ENCODE measurements at regions not wholly inside any gene's neighbourhood (a gene's known extent, or its start where the extent isn't known, plus 50 kb on each side); places are given as distances from the start of the nearest gene placed in this dataset.
"Not testable (repeated sequence)": the region's sequence is repeated elsewhere in the genome, so short reads cannot be mapped to it uniquely, and the experiment has no call there.

DNA sequence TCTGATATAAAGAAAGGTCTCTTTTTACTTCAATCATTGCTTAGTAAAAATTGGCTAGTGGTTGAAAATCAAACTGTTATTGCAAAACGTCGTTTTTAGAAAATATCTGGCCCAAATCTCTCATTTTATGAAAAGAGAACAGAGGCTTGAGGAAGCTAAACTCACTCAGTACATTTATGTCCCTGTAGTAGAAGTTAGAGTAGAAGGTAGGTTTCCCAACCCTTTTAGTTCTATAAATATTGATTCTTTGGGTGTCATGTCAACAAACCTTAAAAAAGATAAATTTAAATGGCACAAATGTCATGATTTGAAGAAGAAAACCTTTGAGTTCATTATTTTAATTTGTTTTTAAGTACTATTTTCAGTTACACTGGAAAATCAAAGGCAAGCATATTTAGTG is 722.3 kb upstream of the NECTIN3 start:
- Mint-ChIP-seq H3K36me3 (ENCODE audit: low read depth) (no peaks in the 10 kb centered on the region), H3K4me3 (no peak overlapping the region), H3K4me1 (ENCODE audit: low read depth) (no peaks in the 10 kb centered on the region), H3K27ac (no peak overlapping the region), H3K27me3 (no peaks in the 10 kb centered on the region), H3K9me3 (no peaks in the 10 kb centered on the region)

DNA sequence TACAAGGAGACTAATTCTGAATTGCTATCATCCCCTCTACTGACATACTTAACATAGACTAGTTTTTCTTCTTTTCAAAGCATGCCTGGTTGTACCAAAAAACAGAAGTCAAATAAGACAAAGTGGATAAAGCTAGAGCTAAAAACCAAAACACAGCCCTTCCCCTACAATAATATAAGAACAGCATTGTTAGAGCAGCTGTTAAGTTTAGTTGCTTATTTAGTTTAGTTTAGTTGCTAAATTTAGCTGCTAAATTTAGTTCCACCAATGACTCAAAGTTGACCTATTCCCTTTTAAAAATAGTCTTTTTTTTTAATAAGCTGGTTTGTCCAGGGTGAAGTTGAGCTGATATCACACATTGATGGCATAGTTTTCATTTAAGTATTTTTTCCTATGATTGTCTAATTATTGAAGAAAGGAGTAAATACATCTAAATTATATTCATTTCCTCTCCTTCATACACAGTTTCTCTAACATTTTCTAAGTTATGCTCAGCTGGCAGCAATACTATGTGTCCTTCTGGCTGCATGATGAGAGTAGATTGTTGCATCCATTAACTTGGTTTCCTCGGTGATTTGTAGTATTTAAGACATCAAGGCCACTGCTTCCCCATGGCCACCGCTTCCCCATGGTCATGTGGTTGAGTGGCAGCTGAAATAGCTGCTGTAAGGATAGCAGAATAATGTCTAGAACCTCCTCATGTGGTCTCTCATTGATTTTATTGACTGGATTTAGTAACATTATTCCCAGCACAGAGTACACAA is 718.6 kb upstream of the NECTIN3 start:
- Mint-ChIP-seq H3K27ac (no peak overlapping the region), H3K4me1 (ENCODE audit: low read depth) (no peaks in the 10 kb centered on the region), H3K9me3 (no peaks in the 10 kb centered on the region), H3K27me3 (no peaks in the 10 kb centered on the region), H3K4me3 (no peak overlapping the region), H3K36me3 (ENCODE audit: low read depth) (no peaks in the 10 kb centered on the region)

DNA sequence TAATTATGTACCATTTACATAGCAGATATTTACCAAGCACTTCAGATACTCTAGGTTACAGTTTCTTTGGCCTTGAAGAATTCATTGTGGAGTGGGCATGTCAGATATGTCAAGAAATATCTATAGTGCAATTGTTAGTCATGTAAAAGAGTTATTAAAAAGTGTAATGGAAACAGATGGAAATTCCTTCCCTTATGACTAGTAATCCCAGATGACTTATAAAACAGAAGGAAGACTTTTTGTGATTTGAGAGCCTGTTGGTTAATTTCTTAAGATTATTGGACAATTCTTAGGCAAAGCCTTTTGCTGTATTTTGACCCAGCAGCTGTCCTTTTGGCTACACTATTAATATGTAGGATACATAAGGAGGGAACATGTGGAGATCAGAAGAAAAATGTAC is 708.9 kb upstream of the NECTIN3 start:
- Mint-ChIP-seq H3K36me3 (ENCODE audit: low read depth) (no peaks in the 10 kb centered on the region), H3K4me1 (ENCODE audit: low read depth) (no peaks in the 10 kb centered on the region), H3K27ac (no peak overlapping the region), H3K4me3 (no peak overlapping the region), H3K27me3 (no peaks in the 10 kb centered on the region), H3K9me3 (no peaks in the 10 kb centered on the region)

DNA sequence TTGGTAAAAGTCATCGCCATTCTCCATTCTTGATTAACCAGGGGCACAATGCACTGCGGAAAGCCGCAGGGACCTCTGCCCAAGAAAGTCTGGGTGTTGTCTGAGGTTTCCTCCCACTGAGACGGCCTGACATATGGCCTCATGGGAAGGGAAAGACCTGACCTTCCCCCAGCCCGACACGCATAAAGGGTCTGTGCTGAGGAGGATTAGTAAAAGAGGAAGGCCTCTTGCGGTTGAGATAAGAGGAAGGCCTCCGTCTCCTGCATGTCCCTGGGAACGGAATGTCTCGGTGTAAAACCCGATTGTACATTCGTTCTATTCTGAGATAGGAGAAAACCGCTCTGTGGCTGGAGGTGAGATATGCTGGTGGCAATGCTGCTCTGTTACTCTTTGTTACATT is 704.3 kb upstream of the NECTIN3 start:
- H3K4me1 Mint-ChIP-seq (ENCODE audit: low read depth); H3K27ac Mint-ChIP-seq; H3K36me3 Mint-ChIP-seq (ENCODE audit: low read depth); H3K9me3 Mint-ChIP-seq; H3K27me3 Mint-ChIP-seq; H3K4me3 Mint-ChIP-seq: not testable (repeated sequence)

DNA sequence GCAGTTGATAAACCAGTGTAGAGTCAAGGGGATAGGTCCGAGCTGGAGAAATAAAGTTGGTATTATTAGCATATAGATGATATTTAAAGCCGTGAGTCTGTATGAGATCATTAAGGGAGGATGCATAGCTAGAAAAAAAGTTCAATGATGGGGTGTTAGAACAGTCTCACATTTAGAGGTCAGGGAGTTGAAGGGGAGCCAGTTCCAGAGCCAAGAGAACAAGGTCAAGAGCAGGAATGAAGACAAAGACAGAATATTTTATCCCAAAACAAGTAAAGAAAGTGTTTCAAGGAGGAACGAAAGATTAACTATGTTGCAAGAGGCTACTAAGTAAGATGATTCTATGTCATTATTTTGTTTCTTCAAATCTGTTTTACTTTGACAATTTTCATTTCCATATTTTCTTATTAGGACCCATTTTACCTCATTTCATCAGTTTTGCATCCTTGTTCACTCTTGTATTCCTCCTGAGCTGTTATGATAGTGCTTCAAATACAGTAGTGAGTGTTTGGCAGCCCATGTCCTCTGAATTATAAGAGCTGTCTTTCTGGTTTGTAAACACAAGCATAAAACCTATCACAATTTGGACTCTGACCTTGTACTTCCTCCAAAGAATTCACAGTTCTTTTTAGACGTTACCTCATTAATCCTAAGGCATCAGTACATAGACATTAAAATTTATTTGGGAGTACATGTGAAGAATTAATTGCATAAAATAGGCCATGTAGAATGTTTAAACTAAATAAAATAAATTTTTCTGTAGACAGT is 695.7 kb upstream of the NECTIN3 start:
- H3K36me3 Mint-ChIP-seq (ENCODE audit: low read depth): no peaks in the 10 kb centered on the region
- H3K4me3 Mint-ChIP-seq: no peak overlapping the region
- no peaks in the 10 kb centered on the region for H3K4me1 Mint-ChIP-seq (ENCODE audit: low read depth)
- H3K27ac Mint-ChIP-seq: no peak overlapping the region
- no peaks in the 10 kb centered on the region for H3K27me3 Mint-ChIP-seq
- no peaks in the 10 kb centered on the region for H3K9me3 Mint-ChIP-seq

DNA sequence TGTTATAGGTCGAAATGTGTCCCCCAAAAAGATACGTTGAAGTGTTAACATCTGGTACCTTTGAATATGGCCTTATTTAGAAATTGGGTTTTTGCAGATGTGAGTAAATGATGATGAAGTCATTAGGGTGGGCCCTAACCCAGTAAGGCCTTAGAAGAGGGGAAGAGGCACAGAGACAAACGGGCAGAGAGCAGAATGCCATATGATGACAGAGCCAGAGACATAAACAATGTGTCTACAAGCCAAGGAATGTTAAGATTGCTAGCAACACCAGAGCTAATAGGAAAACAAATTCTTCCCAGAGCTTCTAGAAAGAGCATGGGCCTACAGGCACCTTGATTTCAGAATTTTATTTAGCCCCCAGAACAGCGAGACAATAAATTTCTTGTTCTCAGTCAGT is 693.1 kb upstream of the NECTIN3 start:
- H3K9me3 Mint-ChIP-seq: no peaks in the 10 kb centered on the region
- H3K4me3 Mint-ChIP-seq: no peak overlapping the region
- H3K27me3 Mint-ChIP-seq: no peaks in the 10 kb centered on the region
- H3K36me3 Mint-ChIP-seq (ENCODE audit: low read depth): no peaks in the 10 kb centered on the region
- no peaks in the 10 kb centered on the region for H3K4me1 Mint-ChIP-seq (ENCODE audit: low read depth)
- no peak overlapping the region for H3K27ac Mint-ChIP-seq

DNA sequence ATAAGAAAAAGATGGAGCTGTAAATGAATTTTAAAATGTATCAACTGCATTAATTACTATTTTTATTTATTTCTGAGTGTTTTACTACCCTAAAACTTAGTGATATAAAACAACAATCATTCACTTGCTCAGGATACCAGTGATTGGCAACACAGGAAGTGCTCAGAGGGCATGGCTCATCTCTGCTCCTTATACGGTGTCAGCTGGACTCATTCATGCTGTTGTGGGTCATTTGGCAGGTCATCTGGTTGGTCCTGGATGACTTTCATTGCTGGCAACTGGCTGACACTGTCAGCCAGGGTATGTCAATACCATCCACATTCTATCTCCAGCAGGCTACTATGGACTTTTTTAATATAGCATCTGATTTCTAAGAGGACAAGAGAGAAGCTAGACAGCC is 689.6 kb upstream of the NECTIN3 start:
- no peaks in the 10 kb centered on the region for H3K27me3 Mint-ChIP-seq
- H3K27ac Mint-ChIP-seq: no peak overlapping the region
- no peaks in the 10 kb centered on the region for H3K4me1 Mint-ChIP-seq (ENCODE audit: low read depth)
- H3K4me3 Mint-ChIP-seq: no peak overlapping the region
- no peaks in the 10 kb centered on the region for H3K36me3 Mint-ChIP-seq (ENCODE audit: low read depth)
- H3K9me3 Mint-ChIP-seq: no peaks in the 10 kb centered on the region

DNA sequence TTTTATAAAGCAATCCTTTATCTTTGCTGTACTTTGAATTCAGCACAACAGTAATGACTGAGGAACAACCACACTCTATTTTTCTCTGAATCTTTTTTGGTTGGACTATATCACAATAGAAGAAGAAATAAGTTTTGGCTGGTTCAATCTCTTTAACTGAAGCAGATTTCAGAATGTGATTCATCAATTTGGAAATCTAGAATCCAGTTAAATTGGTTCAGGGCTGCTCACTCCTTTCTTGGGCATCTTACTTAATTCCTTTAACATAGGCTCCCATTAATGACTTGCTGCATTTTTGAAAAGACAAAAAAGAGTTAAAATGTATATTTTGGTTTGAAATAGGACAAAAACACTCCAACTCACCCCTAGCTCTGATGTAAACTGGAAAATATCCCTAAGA is 688.3 kb upstream of the NECTIN3 start:
- H3K27ac Mint-ChIP-seq: no peak overlapping the region
- H3K4me3 Mint-ChIP-seq: no peak overlapping the region
- no peaks in the 10 kb centered on the region for H3K27me3 Mint-ChIP-seq
- no peaks in the 10 kb centered on the region for H3K36me3 Mint-ChIP-seq (ENCODE audit: low read depth)
- no peaks in the 10 kb centered on the region for H3K9me3 Mint-ChIP-seq
- no peaks in the 10 kb centered on the region for H3K4me1 Mint-ChIP-seq (ENCODE audit: low read depth)

DNA sequence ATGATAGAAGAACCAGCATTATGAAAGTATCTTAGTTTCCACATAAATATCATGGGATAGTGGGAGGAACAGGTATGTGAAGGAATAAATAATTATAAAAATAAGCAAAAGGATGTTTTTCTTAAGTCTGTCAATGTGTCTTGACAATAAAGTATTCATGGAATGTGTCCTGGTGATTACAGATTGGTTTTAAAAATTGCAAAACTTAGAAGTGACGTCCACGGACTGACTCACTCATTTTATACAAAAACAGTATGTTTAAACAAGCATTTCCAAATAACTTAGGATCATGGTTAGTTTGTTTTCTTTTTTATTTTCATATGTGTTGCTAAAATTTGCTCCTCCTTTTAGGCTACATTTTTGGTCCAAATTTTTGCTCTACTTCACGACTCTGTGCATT is 687.0 kb upstream of the NECTIN3 start:
- no peaks in the 10 kb centered on the region for H3K27me3 Mint-ChIP-seq
- H3K9me3 Mint-ChIP-seq: no peaks in the 10 kb centered on the region
- H3K4me1 Mint-ChIP-seq (ENCODE audit: low read depth): no peaks in the 10 kb centered on the region
- no peak overlapping the region for H3K4me3 Mint-ChIP-seq
- H3K36me3 Mint-ChIP-seq (ENCODE audit: low read depth): no peaks in the 10 kb centered on the region
- no peak overlapping the region for H3K27ac Mint-ChIP-seq

DNA sequence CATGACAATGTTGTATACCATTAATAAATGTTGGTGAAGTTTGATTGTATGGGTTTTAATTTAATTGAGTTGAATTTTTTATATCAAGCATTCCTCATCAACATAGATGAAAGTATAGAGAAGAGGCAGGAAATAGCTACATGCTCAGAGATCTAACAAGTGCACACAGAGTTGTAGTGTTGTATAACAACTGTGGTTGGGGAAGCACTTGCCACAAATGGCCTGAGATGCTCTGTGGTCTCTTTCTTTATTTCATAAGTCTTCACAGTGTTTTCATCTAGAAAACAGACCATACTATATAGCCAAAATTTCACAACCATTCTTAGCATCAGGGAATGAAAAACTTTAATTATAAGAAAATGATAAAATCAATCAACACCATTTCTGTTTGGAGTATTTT is 682.6 kb upstream of the NECTIN3 start:
- no peak overlapping the region for H3K27ac Mint-ChIP-seq
- H3K4me1 Mint-ChIP-seq (ENCODE audit: low read depth): no peaks in the 10 kb centered on the region
- no peaks in the 10 kb centered on the region for H3K36me3 Mint-ChIP-seq (ENCODE audit: low read depth)
- no peak overlapping the region for H3K4me3 Mint-ChIP-seq
- H3K9me3 Mint-ChIP-seq: no peaks in the 10 kb centered on the region
- no peaks in the 10 kb centered on the region for H3K27me3 Mint-ChIP-seq

DNA sequence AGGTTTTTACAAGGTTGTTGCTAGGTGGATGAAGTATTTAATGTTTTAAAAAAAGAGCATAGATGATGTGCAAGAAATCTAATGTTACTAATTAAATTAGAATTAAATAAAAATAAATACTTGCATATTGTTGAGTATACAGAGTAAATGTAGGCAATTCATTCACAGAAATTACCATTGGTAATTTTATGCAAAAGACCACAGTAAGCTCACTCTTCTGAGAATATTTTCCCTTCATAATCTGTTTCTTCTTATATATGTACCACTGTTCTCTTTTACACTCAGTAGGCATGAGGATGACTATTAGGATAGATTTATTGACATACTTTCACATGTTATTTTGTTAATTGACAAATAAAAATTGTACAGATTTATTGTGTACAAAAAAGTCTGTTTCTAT is 681.2 kb upstream of the NECTIN3 start:
- no peak overlapping the region for H3K27ac Mint-ChIP-seq
- no peak overlapping the region for H3K4me3 Mint-ChIP-seq
- H3K36me3 Mint-ChIP-seq (ENCODE audit: low read depth): no peaks in the 10 kb centered on the region
- no peaks in the 10 kb centered on the region for H3K27me3 Mint-ChIP-seq
- H3K4me1 Mint-ChIP-seq (ENCODE audit: low read depth): no peaks in the 10 kb centered on the region
- H3K9me3 Mint-ChIP-seq: no peaks in the 10 kb centered on the region

DNA sequence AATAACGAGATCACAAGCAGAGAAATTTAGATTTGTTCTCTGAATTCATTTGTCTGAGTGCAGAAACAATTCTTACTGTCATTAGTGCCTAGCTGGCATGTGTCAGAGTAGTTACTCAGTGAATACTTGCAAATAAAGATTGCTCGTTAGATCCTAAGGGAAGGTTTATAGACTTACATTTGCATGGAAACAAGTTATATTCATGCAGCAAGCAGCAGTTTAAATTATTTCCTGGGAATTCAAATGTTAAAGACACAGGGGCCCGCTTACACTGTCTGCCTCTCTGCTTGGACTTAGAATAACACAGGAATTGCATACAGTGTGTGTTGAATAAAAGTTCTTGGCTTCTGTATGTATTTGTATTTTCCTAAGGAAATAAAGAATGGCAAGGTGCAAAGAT is 680.6 kb upstream of the NECTIN3 start:
- no peaks in the 10 kb centered on the region for H3K36me3 Mint-ChIP-seq (ENCODE audit: low read depth)
- no peak overlapping the region for H3K4me3 Mint-ChIP-seq
- H3K9me3 Mint-ChIP-seq: no peaks in the 10 kb centered on the region
- H3K27ac Mint-ChIP-seq: no peak overlapping the region
- H3K27me3 Mint-ChIP-seq: no peaks in the 10 kb centered on the region
- H3K4me1 Mint-ChIP-seq (ENCODE audit: low read depth): no peaks in the 10 kb centered on the region

DNA sequence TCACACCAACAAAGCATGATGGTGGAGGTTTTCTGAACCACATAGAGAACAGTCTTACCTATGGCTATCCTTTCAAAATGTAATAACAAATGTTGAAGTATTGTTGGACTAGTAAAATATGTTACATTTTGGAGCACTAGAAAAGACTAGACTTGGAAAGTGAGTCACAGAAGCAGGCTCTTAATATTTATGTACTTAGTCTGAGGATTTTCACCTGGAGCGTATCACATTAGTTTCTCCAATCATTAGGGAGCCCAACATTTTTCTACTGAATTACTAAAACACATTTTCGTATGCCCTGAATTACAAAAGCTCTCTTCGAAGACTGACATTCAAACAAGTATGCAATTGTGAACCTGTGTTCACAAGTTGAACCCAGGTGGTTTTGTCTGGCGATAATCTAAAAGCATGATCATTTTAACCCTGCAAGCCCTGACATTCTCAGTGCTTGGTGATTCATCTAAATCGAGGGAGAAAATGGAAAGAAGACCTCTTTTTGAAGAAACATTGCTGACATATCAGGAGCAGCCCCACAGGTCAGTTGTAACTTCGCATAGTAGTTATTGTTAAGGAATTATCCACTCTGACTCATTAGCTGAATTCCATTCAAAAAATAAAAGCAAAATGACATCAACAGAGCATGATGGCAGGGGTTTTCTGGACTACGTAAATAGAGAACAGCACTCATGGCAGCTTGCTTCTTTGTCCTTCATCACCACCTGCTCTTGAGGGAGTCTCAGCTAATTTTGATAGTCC is 679.8 kb upstream of the NECTIN3 start:
- Mint-ChIP-seq H3K36me3 (ENCODE audit: low read depth) (no peaks in the 10 kb centered on the region), H3K27ac (no peak overlapping the region), H3K9me3 (no peaks in the 10 kb centered on the region), H3K4me1 (ENCODE audit: low read depth) (no peaks in the 10 kb centered on the region), H3K4me3 (no peak overlapping the region), H3K27me3 (no peaks in the 10 kb centered on the region)

DNA sequence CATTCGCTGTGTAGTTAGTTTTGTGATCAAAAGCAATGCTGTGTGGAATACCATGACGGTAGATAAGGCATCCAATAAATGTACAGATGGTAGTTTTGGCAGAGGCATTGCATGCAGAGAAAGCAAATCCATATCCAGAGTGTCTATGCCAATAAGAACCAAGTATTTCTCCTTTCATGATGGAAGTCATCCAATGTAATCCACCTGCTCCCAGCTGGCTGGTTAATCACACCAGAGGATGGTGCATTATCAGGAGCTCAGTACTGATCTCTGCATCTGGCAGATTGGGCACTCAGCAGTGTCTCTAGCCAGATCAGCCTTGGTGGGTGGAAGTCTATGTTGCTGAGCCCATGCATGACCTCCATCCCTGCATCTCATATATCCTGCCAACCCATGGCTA is 677.7 kb upstream of the NECTIN3 start:
- Mint-ChIP-seq H3K4me3 (no peak overlapping the region), H3K4me1 (ENCODE audit: low read depth) (no peaks in the 10 kb centered on the region), H3K9me3 (no peaks in the 10 kb centered on the region), H3K27me3 (no peaks in the 10 kb centered on the region), H3K27ac (no peak overlapping the region), H3K36me3 (ENCODE audit: low read depth) (no peaks in the 10 kb centered on the region)

DNA sequence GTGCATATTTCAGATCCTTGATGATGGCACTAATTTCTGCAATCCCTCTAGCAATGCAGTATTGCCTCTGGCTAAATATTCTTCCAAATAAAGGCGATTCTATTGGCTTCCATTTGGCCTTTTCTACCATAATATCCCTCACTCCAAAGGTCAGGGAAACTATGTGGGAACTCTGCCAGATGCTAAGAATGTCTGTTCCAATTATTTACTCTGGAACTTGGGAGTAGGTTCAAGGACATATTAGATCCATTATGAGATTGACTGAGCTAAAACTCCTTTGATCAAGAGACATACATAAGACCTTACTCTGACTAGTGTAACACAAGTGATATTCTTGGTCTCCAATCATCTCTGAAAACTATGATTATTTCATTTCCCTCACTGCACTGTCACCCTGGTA is 674.5 kb upstream of the NECTIN3 start:
- no peaks in the 10 kb centered on the region for H3K27me3 Mint-ChIP-seq
- no peaks in the 10 kb centered on the region for H3K36me3 Mint-ChIP-seq (ENCODE audit: low read depth)

More for the DNA sequence above, 674.5 kb upstream of the NECTIN3 start:
- Mint-ChIP-seq H3K4me3 (no peak overlapping the region), H3K9me3 (peaks cover 4% of the 10 kb centered on the region), H3K4me1 (ENCODE audit: low read depth) (no peaks in the 10 kb centered on the region), H3K27ac (no peak overlapping the region)
